KOPT-K1 (cell line): ENCODE measurements at regions not wholly inside any gene's neighbourhood (a gene's known extent, or its start where the extent isn't known, plus 50 kb on each side); places are given as distances from the start of the nearest gene placed in this dataset.
"Not testable (repeated sequence)": the region's sequence is repeated elsewhere in the genome, so short reads cannot be mapped to it uniquely, and the experiment has no call there.

ENCODE experiments used
- H3K27ac ChIP-seq: fragments of 200-600 bp; sonication (generic); 2 replicates; pipeline ENCODE4 v1.5.1; 2016; ENCODE audit warnings: antibody characterized with exemption, mild to moderate bottlenecking, low read depth, low read length; ENCODE audit not compliant: poor library complexity, severe bottlenecking
- H3K36me3 ChIP-seq: fragments of 200-600 bp; sonication (generic); 2 replicates; pipeline ENCODE4 v1.5.1; 2017; ENCODE audit warnings: antibody characterized with exemption, mild to moderate bottlenecking, low read length, moderate library complexity; ENCODE audit not compliant: insufficient read depth
- H3K9me3 ChIP-seq: fragments of 200-600 bp; sonication (generic); 2 replicates; pipeline ENCODE4 v1.5.1; 2017; ENCODE audit warnings: antibody characterized with exemption, low read length, mild to moderate bottlenecking; ENCODE audit not compliant: insufficient read depth, poor library complexity, severe bottlenecking

DNA sequence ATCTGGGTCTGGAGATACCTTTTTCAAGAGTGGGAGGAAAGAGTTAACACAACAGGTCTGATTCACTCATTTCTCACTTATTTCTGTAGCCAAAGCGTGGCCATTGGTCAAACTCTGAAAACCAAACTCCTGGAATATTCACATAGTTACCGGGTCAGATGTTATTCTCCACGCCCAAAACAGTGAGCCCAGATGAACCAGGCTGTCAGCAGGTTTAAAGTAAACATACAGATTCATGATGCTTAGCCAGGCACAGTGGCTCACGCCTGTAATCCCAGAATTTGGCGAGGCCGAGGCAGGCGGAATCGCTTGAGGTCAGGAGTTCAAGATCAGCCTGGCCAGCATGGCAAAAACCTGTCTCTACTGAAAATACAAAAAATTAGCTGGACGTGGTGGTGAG is 126.1 kb downstream of the SEPTIN7 start:
- H3K36me3 ChIP-seq, H3K9me3 ChIP-seq, H3K27ac ChIP-seq: not testable (repeated sequence)

DNA sequence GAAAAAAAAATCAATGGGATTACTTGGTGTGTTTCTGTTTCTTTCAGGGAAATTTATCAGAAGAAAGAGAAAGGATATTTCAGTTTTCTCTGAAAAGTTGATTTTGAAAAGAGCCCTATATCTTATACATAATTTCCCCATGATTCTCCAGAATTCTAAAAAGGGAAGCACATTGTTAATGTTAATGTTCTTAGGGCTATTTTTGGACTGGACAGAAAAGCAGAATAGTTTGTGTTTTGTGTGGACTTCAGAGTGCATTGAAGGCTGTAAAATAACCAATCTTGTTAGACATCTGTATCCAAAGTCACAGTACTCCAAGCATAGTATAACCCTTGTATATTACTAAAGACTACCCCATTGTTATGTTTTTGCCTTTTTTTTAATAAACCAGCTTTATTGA is 130.3 kb downstream of the SEPTIN7 start:
- H3K36me3 ChIP-seq, H3K9me3 ChIP-seq, H3K27ac ChIP-seq: not testable (repeated sequence)

- H3K36me3 ChIP-seq, H3K9me3 ChIP-seq, H3K27ac ChIP-seq: not testable (repeated sequence)
Measured at GRCh38 chr7:35931551-35931950, 130.7 kb downstream of the SEPTIN7 start.

GRCh38 chr7:35940695-35941094 is 139.8 kb downstream of the SEPTIN7 start:
- not testable (repeated sequence) for H3K36me3 ChIP-seq

DNA sequence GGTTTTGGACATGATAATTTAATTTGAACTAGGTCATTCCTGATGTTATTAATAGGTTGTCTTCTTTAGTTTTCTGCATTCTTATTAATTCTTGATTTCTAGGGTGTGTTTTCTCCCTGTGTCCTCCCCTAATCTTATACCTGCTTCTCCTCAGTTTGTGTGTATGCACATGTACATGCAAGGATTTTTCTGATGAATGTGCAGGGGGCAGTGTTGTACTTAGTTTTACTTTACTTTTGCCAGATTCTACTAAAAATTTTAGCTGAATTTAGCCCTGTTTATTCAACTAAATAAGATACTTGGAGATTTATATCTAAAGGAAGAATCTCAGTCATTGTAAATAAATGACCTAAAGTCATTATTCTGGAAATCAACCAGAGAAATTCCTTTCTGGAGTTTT is 144.8 kb downstream of the SEPTIN7 start:
- not testable (repeated sequence) for H3K27ac ChIP-seq, H3K9me3 ChIP-seq, H3K36me3 ChIP-seq

More at GRCh38 chr7:35940695-35941094, 139.8 kb downstream of the SEPTIN7 start:
- H3K27ac ChIP-seq, H3K9me3 ChIP-seq: not testable (repeated sequence)

DNA sequence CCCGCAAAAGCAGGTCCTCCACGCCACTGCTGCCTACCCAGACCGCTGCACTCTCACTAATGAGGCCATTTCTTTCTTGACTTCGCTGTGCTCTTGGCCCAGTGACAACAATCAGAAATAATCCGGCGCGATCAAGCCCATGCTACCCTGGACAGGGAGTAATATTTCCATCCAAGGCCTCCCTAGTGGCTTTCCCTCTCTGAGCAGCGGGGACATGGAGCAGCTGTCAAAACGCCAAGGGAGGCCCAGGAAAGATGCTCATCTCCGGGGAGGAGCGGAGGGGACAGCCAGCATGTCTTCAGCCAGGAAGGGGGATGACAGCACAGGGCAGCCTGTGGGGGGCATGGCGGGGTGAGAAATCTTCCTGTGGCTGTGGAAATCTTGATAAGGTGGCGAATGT is 154.9 kb downstream of the SEPTIN7 start:
- H3K9me3 ChIP-seq, H3K36me3 ChIP-seq, H3K27ac ChIP-seq: not testable (repeated sequence)

DNA sequence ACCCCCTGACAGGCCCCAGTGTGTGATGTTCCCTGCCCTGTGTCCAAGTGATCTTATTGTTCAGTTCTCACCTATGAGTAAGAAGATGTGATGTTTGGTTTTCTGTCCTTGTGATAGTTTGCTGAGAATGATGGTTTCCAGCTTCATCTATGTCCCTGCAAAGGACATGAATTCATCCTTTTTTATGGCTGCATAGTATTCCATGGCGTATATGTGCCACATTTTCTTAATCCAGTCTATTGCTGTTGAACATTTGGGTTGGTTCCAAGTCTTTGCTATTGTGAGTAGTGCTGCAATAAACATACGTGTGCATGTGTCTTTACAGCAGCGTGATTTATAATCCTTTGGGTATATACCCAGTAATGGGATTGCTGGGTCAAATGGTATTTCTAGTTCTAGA is 156.1 kb downstream of the SEPTIN7 start:
- not testable (repeated sequence) for H3K9me3 ChIP-seq, H3K27ac ChIP-seq, H3K36me3 ChIP-seq

- not testable (repeated sequence) for H3K27ac ChIP-seq, H3K9me3 ChIP-seq, H3K36me3 ChIP-seq
Measured at GRCh38 chr7:35961260-35961659, 160.4 kb downstream of the SEPTIN7 start.

DNA sequence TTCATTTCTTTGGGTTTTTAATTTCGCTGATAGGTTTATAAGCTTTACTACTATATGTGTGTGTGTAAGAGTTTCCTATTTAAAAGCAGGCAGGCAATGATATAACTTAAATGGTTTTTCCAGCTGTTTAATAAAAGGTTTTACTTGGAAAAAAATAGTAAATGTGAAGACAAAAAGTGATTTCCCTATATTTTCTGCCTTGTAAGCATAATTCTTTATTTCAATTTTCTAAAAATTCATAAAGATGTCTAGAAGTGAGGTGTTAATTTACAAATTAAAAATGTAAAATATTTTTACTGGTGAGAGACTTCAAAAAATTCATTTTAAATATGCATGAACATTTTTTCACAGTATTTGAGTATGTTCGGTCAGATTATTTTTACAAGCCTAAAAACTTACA is 161.8 kb downstream of the SEPTIN7 start:
- not testable (repeated sequence) for H3K36me3 ChIP-seq

DNA sequence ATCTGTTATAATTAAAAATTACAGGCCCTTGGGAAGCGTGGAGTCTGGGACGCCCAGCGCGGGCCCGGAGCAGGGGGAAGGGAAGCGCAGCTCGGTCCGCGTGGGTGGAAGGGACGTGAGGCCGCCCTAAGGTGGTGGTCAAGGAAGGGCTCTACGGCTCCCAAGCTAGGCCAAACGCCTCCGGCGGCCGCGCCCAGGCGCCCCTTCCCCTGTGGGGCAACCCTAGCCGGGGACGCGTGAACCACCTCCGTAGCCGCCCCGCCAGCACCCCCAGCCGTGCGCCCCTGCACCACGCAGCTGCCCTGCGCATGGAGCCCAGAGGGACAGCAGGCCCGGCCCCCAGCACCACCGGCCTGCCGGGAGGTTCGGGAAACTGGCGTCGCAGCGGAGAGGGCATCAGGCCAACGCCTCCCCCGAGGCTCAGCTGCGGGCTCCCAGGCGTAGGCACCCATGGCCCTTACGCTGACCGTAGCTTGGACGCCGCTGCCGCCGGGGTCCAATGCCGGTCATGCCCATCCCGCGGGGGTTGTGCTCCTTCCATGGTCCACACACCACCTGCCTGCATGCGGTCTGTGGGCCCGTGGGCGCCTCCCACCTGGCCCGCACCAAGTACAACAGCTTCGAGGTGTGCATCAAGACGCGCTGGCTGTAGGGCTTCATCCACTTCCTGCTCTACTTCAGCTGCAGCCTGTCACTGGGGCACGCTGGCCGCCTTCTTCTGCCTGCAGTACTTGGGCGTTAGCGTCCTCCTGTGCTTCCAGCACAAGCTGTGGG is 166.7 kb downstream of the SEPTIN7 start:
- Histone ChIP-seq H3K9me3 (no peaks in the 10 kb centered on the region), H3K36me3 (no peaks in the 10 kb centered on the region), H3K27ac (no peak overlapping the region)

More for the DNA sequence above, 161.8 kb downstream of the SEPTIN7 start:
- H3K27ac ChIP-seq, H3K9me3 ChIP-seq: not testable (repeated sequence)

GRCh38 chr7:35968140-35968940 is 167.5 kb downstream of the SEPTIN7 start:
- Histone ChIP-seq H3K27ac (no peak overlapping the region), H3K9me3 (no peaks in the 10 kb centered on the region), H3K36me3 (no peaks in the 10 kb centered on the region)

DNA sequence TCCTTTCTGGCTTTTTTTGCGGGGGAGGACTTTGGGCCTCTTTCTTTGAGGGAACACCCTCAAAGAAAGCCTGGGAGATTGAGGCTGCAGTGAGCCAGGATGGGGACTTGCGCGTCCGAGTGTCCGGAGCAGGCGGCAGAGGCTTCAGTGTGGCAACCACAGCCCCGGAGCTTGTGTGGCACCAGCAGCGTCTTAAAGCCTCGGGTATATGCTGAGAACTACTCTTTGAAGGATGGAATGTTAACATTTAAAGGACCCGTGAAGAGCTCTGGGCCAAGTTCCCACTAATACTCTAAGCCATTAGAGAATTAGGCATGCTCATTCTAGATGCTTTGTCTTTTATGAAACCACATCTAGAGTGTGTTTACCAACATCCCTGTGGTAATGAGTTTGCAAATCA is 168.2 kb downstream of the SEPTIN7 start:
- Histone ChIP-seq H3K27ac (no peak overlapping the region), H3K9me3 (no peaks in the 10 kb centered on the region), H3K36me3 (no peaks in the 10 kb centered on the region)

DNA sequence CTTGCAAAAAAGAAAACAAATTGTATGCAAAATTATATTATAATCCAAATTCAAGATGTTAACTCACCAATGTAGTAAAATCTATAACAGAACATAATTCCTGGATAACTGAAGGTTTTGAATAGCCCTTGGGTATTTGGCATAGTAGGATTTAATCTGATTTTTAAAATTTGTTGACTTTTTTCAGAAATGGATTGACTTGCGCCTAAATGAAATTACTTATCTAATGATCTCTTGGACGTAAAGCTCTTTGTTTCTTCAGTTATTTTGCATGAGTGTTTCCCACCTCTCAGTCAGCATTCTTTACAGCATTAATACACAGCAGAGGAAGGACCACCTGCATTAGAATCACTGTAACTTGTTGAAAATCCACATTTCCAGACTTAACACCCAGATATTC is 169.6 kb downstream of the SEPTIN7 start:
- no peaks in the 10 kb centered on the region for H3K9me3 ChIP-seq
- no peaks in the 10 kb centered on the region for H3K36me3 ChIP-seq
- no peak overlapping the region for H3K27ac ChIP-seq

GRCh38 chr7:35971133-35971891 is 170.5 kb downstream of the SEPTIN7 start:
- H3K9me3 ChIP-seq, result no peaks in the 10 kb centered on the region
- no peaks in the 10 kb centered on the region for H3K36me3 ChIP-seq
- H3K27ac ChIP-seq, result no peak overlapping the region

- Histone ChIP-seq H3K27ac (no peak overlapping the region), H3K36me3 (no peaks in the 10 kb centered on the region), H3K9me3 (no peaks in the 10 kb centered on the region)
Measured at GRCh38 chr7:35975851-35976454, 175.1 kb downstream of the SEPTIN7 start.
